ENCODE measurements at regions not wholly inside any gene's neighbourhood (a gene's known extent, or its start where the extent isn't known, plus 50 kb on each side); places are given as distances from the start of the nearest gene placed in this dataset.

- no peak for DNase-seq
These were observed 232.7 kb downstream of the KLF12 start for GRCh38 chr13:73901324-73902068.

GRCh38 chr13:73900591-73900990 is 233.6 kb downstream of the KLF12 start:
- DNase-seq, result no peak

GRCh38 chr13:73898899-73899298 is 235.3 kb downstream of the KLF12 start:
- DNase-seq, result no peak

- DNase-seq, result no peak
These were observed 235.9 kb downstream of the KLF12 start for GRCh38 chr13:73898276-73898675.

- DNase-seq, result no peak
These were observed 239.1 kb downstream of the KLF12 start for GRCh38 chr13:73894995-73895571.

- no peak for DNase-seq
These were observed 240.4 kb downstream of the KLF12 start for GRCh38 chr13:73893833-73894232.

- no peak for DNase-seq
These were observed 242.4 kb downstream of the KLF12 start for GRCh38 chr13:73891805-73892204.

- DNase-seq, result no peak
These were observed 251.0 kb downstream of the KLF12 start for GRCh38 chr13:73883162-73883561.

- DNase-seq, result no peak
These were observed 253.8 kb downstream of the KLF12 start for GRCh38 chr13:73880365-73880764.

GRCh38 chr13:73879346-73880015 is 254.7 kb downstream of the KLF12 start:
- DNase-seq, result no peak

- no peak for DNase-seq
These were observed 256.8 kb downstream of the KLF12 start for GRCh38 chr13:73877399-73877798.

GRCh38 chr13:73876323-73876722 is 257.9 kb downstream of the KLF12 start:
- no peak for DNase-seq

- DNase-seq, result no peak
These were observed 260.0 kb downstream of the KLF12 start for GRCh38 chr13:73873940-73874830.

- no peak for DNase-seq
These were observed 261.8 kb downstream of the KLF12 start for GRCh38 chr13:73872397-73872796.

- DNase-seq, result no peak
These were observed 263.0 kb downstream of the KLF12 start for GRCh38 chr13:73870970-73871935.

GRCh38 chr13:73870036-73870741 is 264.0 kb downstream of the KLF12 start:
- no peak for DNase-seq

- DNase-seq, result no peak
These were observed 269.2 kb downstream of the KLF12 start for GRCh38 chr13:73865027-73865426.

GRCh38 chr13:73861136-73861535 is 273.1 kb downstream of the KLF12 start:
- DNase-seq, result no peak

GRCh38 chr13:73860501-73860900 is 273.7 kb downstream of the KLF12 start:
- DNase-seq, result no peak

- DNase-seq, result no peak
These were observed 274.4 kb downstream of the KLF12 start for GRCh38 chr13:73859841-73860240.
